ENCODE measurements at regions not wholly inside any gene's neighbourhood (a gene's known extent, or its start where the extent isn't known, plus 50 kb on each side); places are given as distances from the start of the nearest gene placed in this dataset.

DNA sequence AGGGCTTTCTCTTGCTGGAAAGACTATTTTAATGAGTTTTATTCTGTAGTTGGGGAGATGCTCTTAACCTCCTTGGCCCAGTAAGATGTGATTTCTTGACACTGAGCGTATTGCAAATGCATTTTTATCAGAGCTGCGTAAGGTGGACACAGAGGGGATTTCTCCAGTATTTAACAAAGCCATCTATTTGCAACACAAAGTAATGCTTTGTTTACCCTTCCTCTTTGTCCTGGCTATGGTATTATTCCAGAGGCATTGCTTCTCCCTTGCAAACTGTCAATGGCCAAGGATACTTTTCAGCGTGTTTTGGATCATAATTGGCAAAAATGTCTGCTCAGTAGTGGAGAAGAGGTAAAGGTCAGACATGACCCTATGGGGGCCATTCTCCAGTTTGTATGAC is 90.8 kb upstream of the PIK3C3 start:
- H3K36me3 ChIP-seq (ENCODE audit: control insufficient read depth in 4 of 4, insufficient read depth in 3 of 4, low read depth in 1 of 4, low read length in 3 of 4), result no peaks in the 10 kb centered on the region
- H3K27ac ChIP-seq (ENCODE audit: low read depth in 1 of 2, low read length in 2 of 2), result no peak overlapping the region
- no peak overlapping the region for H3K9ac ChIP-seq (ENCODE audit: low read depth in 1 of 2, low read length in 2 of 2)
- WGBS, result 84% methylated on average over 3 of the region's 3 CpGs
- DNase-seq (ENCODE audit: low spot score), result no peak
- no peaks in the 10 kb centered on the region for H3K27me3 ChIP-seq (ENCODE audit: control insufficient read depth in 4 of 4, insufficient read depth in 4 of 4, low read length in 3 of 4)
- TF ChIP-seq, protein P1, sequence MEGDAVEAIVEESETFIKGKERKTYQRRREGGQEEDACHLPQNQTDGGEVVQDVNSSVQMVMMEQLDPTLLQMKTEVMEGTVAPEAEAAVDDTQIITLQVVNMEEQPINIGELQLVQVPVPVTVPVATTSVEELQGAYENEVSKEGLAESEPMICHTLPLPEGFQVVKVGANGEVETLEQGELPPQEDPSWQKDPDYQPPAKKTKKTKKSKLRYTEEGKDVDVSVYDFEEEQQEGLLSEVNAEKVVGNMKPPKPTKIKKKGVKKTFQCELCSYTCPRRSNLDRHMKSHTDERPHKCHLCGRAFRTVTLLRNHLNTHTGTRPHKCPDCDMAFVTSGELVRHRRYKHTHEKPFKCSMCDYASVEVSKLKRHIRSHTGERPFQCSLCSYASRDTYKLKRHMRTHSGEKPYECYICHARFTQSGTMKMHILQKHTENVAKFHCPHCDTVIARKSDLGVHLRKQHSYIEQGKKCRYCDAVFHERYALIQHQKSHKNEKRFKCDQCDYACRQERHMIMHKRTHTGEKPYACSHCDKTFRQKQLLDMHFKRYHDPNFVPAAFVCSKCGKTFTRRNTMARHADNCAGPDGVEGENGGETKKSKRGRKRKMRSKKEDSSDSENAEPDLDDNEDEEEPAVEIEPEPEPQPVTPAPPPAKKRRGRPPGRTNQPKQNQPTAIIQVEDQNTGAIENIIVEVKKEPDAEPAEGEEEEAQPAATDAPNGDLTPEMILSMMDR (IDR thresholded peaks at IDR 0.05; ENCODE audit: low read depth, low read length, missing input control), result no peak
- no peaks in the 10 kb centered on the region for H3K9me3 ChIP-seq (ENCODE audit: control insufficient read depth in 4 of 4, low read length in 3 of 4)
- no peaks in the 10 kb centered on the region for H3K4me1 ChIP-seq (ENCODE audit: control insufficient read depth in 4 of 4, insufficient read depth in 4 of 4, low read length in 3 of 4)
- H3K4me3 ChIP-seq (ENCODE audit: low read depth in 1 of 3, low read length in 3 of 3), result no peak overlapping the region

DNA sequence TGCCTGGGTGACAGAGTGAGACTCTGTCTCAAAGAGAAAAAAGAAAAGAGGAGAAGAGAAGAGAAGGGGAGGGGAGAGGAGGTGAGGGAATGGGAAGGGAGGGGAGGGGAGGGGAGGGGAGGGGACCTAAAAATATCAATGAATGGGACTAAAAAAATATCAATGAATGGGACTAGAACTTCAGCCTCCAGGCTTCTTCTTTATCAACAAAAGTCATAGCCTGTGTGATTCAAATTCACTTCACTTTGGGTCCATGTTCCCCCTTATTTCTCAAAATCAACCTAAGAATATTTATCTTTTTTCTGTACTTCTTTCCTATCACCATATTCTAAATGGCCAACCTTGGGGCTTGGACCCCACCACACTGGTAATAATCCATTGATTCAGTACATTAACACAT is 92.1 kb upstream of the PIK3C3 start:
- H3K36me3 ChIP-seq (ENCODE audit: control insufficient read depth in 4 of 4, insufficient read depth in 3 of 4, low read depth in 1 of 4, low read length in 3 of 4), result no peaks in the 10 kb centered on the region
- no peak overlapping the region for H3K4me3 ChIP-seq (ENCODE audit: low read depth in 1 of 3, low read length in 3 of 3)
- H3K27ac ChIP-seq (ENCODE audit: low read depth in 1 of 2, low read length in 2 of 2), result no peak overlapping the region
- TF ChIP-seq GABPA (IDR thresholded peaks at IDR 0.05 in 1 of 2, conservative IDR thresholded peaks at IDR 0.05 in 1 of 2), result no peak
- TF ChIP-seq FOXA1 (IDR thresholded peaks at IDR 0.05), result no peak
- TF ChIP-seq JUND (IDR thresholded peaks at IDR 0.05), result no peak
- TF ChIP-seq, protein P2, sequence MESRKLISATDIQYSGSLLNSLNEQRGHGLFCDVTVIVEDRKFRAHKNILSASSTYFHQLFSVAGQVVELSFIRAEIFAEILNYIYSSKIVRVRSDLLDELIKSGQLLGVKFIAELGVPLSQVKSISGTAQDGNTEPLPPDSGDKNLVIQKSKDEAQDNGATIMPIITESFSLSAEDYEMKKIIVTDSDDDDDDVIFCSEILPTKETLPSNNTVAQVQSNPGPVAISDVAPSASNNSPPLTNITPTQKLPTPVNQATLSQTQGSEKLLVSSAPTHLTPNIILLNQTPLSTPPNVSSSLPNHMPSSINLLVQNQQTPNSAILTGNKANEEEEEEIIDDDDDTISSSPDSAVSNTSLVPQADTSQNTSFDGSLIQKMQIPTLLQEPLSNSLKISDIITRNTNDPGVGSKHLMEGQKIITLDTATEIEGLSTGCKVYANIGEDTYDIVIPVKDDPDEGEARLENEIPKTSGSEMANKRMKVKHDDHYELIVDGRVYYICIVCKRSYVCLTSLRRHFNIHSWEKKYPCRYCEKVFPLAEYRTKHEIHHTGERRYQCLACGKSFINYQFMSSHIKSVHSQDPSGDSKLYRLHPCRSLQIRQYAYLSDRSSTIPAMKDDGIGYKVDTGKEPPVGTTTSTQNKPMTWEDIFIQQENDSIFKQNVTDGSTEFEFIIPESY (IDR thresholded peaks at IDR 0.05), result no peak
- TF ChIP-seq HNF4A (conservative IDR thresholded peaks at IDR 0.05), result no peak
- no peaks in the 10 kb centered on the region for H3K27me3 ChIP-seq (ENCODE audit: control insufficient read depth in 4 of 4, insufficient read depth in 4 of 4, low read length in 3 of 4)
- no peaks in the 10 kb centered on the region for H3K9me3 ChIP-seq (ENCODE audit: control insufficient read depth in 4 of 4, low read length in 3 of 4)
- no peak overlapping the region for H3K9ac ChIP-seq (ENCODE audit: low read depth in 1 of 2, low read length in 2 of 2)
- no peaks in the 10 kb centered on the region for H3K4me1 ChIP-seq (ENCODE audit: control insufficient read depth in 4 of 4, insufficient read depth in 4 of 4, low read length in 3 of 4)
- DNase-seq (ENCODE audit: low spot score), result no peak

DNA sequence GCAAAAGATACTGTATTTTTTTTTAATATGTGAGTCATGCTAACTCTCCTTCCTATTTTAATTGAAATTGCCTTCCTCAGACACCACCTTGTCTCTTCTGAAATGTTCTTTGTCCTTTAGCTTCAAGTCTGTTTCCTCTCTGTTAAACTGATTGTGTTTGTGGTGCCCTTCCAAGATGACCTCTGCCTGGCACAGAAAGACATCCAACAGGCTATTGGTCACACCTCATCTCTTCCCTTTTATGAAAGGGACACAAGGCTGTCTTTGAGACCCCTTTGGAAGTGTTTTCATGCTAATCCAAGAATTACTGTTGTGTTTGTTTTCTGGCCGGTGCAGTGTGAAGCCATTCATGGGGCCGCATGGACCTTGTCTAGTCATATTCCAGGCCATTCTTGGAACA is 94.0 kb upstream of the PIK3C3 start:
- 86% methylated on average over 2 of the region's 2 CpGs for WGBS
- no peak overlapping the region for H3K27ac ChIP-seq (ENCODE audit: low read depth in 1 of 2, low read length in 2 of 2)
- H3K4me3 ChIP-seq (ENCODE audit: low read depth in 1 of 3, low read length in 3 of 3), result no peak overlapping the region
- H3K9ac ChIP-seq (ENCODE audit: low read depth in 1 of 2, low read length in 2 of 2), result no peak overlapping the region
- H3K36me3 ChIP-seq (ENCODE audit: control insufficient read depth in 4 of 4, insufficient read depth in 3 of 4, low read depth in 1 of 4, low read length in 3 of 4), result no peaks in the 10 kb centered on the region
- TF ChIP-seq HNF4A (conservative IDR thresholded peaks at IDR 0.05) (no peak), SP1 (IDR thresholded peaks at IDR 0.05) (no peak), EGR1 (IDR thresholded peaks at IDR 0.05; ENCODE audit: low read depth in 2 of 2) (no peak), GABPA (IDR thresholded peaks at IDR 0.05 in 1 of 2, conservative IDR thresholded peaks at IDR 0.05 in 1 of 2) (no peak)
- no peak for DNase-seq (ENCODE audit: low spot score)
- no peaks in the 10 kb centered on the region for H3K27me3 ChIP-seq (ENCODE audit: control insufficient read depth in 4 of 4, insufficient read depth in 4 of 4, low read length in 3 of 4)
- no peaks in the 10 kb centered on the region for H3K4me1 ChIP-seq (ENCODE audit: control insufficient read depth in 4 of 4, insufficient read depth in 4 of 4, low read length in 3 of 4)
- H3K9me3 ChIP-seq (ENCODE audit: control insufficient read depth in 4 of 4, low read length in 3 of 4), result no peaks in the 10 kb centered on the region

DNA sequence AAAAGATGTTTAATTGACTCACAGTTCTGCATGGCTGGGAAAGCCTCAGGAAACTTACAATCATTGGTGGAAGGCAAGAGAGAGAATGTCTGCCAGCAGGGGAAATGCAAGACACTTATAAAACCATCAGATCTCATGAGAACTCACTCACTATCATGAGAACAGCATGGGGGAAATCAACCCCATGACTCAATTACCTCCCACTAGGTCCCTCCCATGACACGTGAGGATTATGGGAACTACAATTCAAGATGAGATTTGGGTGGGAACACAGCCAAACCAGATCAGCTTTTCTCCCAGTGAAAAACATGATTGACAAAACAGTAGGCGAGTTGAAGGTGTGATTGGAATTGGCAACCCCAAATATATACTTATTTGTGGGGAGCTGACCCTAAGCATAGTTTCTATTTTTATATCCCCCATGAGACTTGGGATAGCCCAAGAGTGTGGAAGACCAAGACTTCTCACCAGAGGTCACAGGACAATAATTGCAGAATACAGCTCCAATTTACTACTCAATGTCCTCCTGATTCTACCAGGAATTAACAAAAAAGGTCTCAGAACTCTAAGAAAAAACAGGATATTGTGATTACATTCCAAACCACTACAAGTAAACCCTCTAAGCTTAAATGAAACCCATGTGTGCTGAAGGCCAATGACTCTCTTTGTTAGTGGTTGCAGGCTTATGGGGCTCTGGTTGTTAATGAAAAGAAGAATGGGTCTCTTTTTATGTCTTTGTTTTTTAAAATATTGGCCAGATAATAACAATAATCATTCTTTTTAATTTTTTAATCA is 96.1 kb upstream of the PIK3C3 start:
- Histone ChIP-seq H3K4me3 (ENCODE audit: low read depth in 1 of 3, low read length in 3 of 3) (no peak overlapping the region), H3K9ac (ENCODE audit: low read depth in 1 of 2, low read length in 2 of 2) (no peak overlapping the region), H3K27me3 (ENCODE audit: control insufficient read depth in 4 of 4, insufficient read depth in 4 of 4, low read length in 3 of 4) (no peaks in the 10 kb centered on the region), H3K4me1 (ENCODE audit: control insufficient read depth in 4 of 4, insufficient read depth in 4 of 4, low read length in 3 of 4) (no peaks in the 10 kb centered on the region), H3K36me3 (ENCODE audit: control insufficient read depth in 4 of 4, insufficient read depth in 3 of 4, low read depth in 1 of 4, low read length in 3 of 4) (no peaks in the 10 kb centered on the region), H3K27ac (ENCODE audit: low read depth in 1 of 2, low read length in 2 of 2) (no peak overlapping the region), H3K9me3 (ENCODE audit: control insufficient read depth in 4 of 4, low read length in 3 of 4) (no peaks in the 10 kb centered on the region)
- WGBS, result 76% methylated on average over 2 of the region's 2 CpGs
- DNase-seq (ENCODE audit: low spot score), result no peak
- TF ChIP-seq SP1 (IDR thresholded peaks at IDR 0.05) (no peak), FOXA1 (IDR thresholded peaks at IDR 0.05) (no peak), RXRA (IDR thresholded peaks at IDR 0.05) (no peak), JUND (IDR thresholded peaks at IDR 0.05) (no peak), GABPA (IDR thresholded peaks at IDR 0.05 in 1 of 2, conservative IDR thresholded peaks at IDR 0.05 in 1 of 2) (no peak), FOXA2 (IDR thresholded peaks at IDR 0.05) (no peak), HNF4A (conservative IDR thresholded peaks at IDR 0.05) (no peak), HNF4G (IDR thresholded peaks at IDR 0.05) (no peak), RAD21 (IDR thresholded peaks at IDR 0.05) (no peak)
- TF ChIP-seq, protein P1 (IDR thresholded peaks at IDR 0.05; ENCODE audit: low read depth, low read length, missing input control), result no peak
- TF ChIP-seq, protein P3, sequence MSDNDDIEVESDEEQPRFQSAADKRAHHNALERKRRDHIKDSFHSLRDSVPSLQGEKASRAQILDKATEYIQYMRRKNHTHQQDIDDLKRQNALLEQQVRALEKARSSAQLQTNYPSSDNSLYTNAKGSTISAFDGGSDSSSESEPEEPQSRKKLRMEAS (IDR thresholded peaks at IDR 0.05), result no peak
- TF ChIP-seq, protein P2 (IDR thresholded peaks at IDR 0.05), result no peak

Measured in liver (tissue), 8 donors.